ENCODE measurements at regions not wholly inside any gene's neighbourhood (a gene's known extent, or its start where the extent isn't known, plus 50 kb on each side); places are given as distances from the start of the nearest gene placed in this dataset.

- FAIRE-seq (no peak), DNase-seq (no peak), ATAC-seq (no peak)
- 75 to 87% methylated on average over 11 of the region's 11 CpGs for WGBS, 2 donors
- no peaks in the 10 kb centered on the region for H3K27me3 ChIP-seq
- no peak overlapping the region for H3K4me3 ChIP-seq
- H3K9me3 ChIP-seq, result no peaks in the 10 kb centered on the region
- no peak overlapping the region for H3K27ac ChIP-seq
- TF ChIP-seq CTCF (IDR thresholded peaks at IDR 0.05), result no peak
- H3K4me1 ChIP-seq, result no peaks in the 10 kb centered on the region
- intact Hi-C loops (cut with DNase I), result no loop called here
- no peaks in the 10 kb centered on the region for H3K36me3 ChIP-seq
Measured at GRCh38 chr18:73279498-73279897, 411.7 kb upstream of the NETO1 start.

- 60 to 78% methylated on average over 9 of the region's 9 CpGs for WGBS, 2 donors
- TF ChIP-seq CTCF (IDR thresholded peaks at IDR 0.05), result no peak
- Histone ChIP-seq H3K9me3 (no peaks in the 10 kb centered on the region), H3K4me3 (no peak overlapping the region), H3K4me1 (no peaks in the 10 kb centered on the region), H3K36me3 (no peaks in the 10 kb centered on the region), H3K27ac (no peak overlapping the region), H3K27me3 (no peaks in the 10 kb centered on the region)
- intact Hi-C loops (cut with DNase I), result no loop called here
- no peak for ATAC-seq
- no peak for FAIRE-seq
- no peak for DNase-seq
Measured at GRCh38 chr18:73274812-73275621, 407.2 kb upstream of the NETO1 start.

DNA sequence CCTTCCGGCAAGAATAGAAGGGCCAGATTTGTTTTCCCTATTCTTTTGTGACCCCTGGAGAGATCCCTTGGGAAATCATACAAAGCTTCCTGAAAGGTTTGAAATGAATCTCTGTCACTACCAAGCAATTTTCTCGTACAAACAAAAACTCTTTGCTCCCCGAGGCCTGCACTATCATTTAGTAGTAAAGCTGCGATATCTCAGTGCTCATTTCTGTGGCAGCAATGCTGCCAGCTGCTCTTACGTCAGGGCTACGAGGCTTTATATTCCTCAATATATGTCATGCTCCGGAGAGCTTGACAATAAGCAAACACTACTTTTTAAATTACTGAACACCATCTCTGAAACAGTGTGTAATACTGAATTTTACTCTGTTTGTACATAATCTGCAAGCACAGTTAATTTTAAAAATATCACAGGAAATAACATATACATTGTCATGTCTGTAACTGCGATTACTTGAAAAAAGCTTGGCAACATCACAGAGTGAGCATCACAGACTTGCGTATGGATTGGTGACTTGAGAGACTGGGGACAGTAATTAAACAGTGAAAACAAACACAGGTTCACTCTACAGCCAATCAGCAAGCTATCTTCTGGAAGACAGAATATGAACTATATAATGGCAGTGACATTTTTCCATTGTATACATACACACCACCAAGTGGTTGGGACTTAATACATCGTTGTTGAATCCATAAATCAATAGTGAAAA, 403.3 kb upstream of the NETO1 start:
- DNase-seq (no peak), ATAC-seq (no peak), FAIRE-seq (no peak)
- no peaks in the 10 kb centered on the region for H3K4me1 ChIP-seq
- 34 to 42% methylated on average over 10 of the region's 10 CpGs for WGBS, 2 donors
- H3K27ac ChIP-seq, result no peak overlapping the region
- TF ChIP-seq CTCF (IDR thresholded peaks at IDR 0.05), result no peak
- no peaks in the 10 kb centered on the region for H3K36me3 ChIP-seq
- no peak overlapping the region for H3K4me3 ChIP-seq
- no peaks in the 10 kb centered on the region for H3K9me3 ChIP-seq
- no peaks in the 10 kb centered on the region for H3K27me3 ChIP-seq
- intact Hi-C loops (cut with DNase I), result no loop called here

DNA sequence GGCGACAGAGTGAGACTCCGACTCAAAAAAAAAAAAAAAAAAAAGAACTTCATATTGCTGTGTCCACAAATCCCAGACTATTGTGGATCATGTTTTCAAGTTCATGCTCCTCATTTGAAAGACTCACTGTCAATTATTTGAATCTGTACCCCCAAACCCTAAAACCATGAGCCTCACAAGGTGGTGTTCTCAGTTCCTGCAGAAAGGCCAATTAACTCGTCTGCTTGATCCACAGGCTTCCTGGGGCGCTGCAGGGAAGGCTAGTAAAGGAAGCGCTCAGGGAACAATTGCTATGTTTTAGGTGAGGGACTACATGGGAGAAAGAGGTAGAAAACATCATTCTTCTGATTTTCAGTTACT, 396.8 kb upstream of the NETO1 start:
- Histone ChIP-seq H3K27me3 (no peaks in the 10 kb centered on the region), H3K36me3 (no peaks in the 10 kb centered on the region), H3K4me3 (no peak overlapping the region), H3K9me3 (no peaks in the 10 kb centered on the region), H3K4me1 (peaks cover 0 to 6% (median 0%) of the 10 kb centered on the region in 3 donors), H3K27ac (no peak overlapping the region)
- ATAC-seq (no peak), FAIRE-seq (no peak), DNase-seq (no peak)
- intact Hi-C loops (cut with DNase I), result no loop called here
- no peak for TF ChIP-seq CTCF (IDR thresholded peaks at IDR 0.05)
- 60 to 81% methylated on average over 4 to 5 of the region's 5 CpGs for WGBS, 2 donors

DNA sequence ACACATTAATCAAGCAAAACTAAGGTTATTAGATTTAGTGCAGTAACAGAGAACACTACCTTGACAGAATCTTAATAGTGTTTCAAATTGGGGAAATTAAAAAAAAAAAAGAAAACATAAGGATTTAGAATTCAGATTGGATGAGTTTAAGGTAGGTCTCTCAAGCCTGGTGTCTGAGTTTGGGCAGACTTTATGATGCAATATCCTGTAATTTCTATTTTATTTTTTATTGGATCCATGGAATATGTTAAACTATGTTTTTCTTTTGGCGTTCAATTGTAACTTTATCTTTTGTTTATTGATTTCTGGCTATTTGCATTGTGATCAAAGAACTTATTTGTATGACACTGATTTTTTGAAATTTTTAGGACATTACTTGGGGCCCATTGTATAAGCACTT, 394.1 kb upstream of the NETO1 start:
- Histone ChIP-seq H3K9me3 (no peaks in the 10 kb centered on the region), H3K4me1 (peaks cover 0 to 6% (median 0%) of the 10 kb centered on the region in 3 donors), H3K27ac (no peak overlapping the region), H3K4me3 (no peak overlapping the region), H3K27me3 (no peaks in the 10 kb centered on the region), H3K36me3 (no peaks in the 10 kb centered on the region)
- TF ChIP-seq CTCF (IDR thresholded peaks at IDR 0.05), result no peak
- FAIRE-seq, result no peak
- WGBS, 2 donors, result 42 to 46% methylated on average over 1 of the region's 1 CpG
- no peak for ATAC-seq
- DNase-seq, result no peak
- intact Hi-C loops (cut with DNase I), result no loop called here
